Activated CD4-positive, CD25-positive, alpha-beta regulatory T cell treated with anti-CD3 and anti-CD28 coated beads, Interleukin-2, amount 50 U/mL, for 72 hours (primary cell): ENCODE measurements at regions not wholly inside any gene's neighbourhood (a gene's known extent, or its start where the extent isn't known, plus 50 kb on each side); places are given as distances from the start of the nearest gene placed in this dataset.

ENCODE experiments used
- DNase-seq: peaks from one replicate; pipeline ENCODE4 v3.0.0; 2021

DNA sequence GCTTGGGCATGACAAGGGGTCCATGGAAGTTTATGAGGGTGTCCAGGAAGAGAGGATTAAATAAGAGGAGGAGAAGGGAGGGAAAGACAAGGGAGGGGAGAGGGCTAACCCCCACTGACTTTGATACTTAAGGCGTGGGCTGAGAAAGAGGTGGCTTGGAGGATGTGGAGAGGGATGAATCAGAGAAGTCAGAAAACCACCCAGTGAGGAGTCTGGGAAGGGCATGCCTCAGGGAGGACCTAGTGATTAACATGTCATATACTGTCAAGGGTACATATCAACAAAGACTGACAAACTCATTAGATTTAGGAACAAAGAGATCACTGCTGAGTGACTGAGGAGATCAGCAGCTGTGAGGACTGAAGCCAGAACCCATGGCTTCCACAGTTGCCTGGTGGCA is 145.4 kb downstream of the IRX5 start:
- no peak for DNase-seq

GRCh38 chr16:55077266-55077665 is 146.6 kb downstream of the IRX5 start:
- no peak for DNase-seq

DNA sequence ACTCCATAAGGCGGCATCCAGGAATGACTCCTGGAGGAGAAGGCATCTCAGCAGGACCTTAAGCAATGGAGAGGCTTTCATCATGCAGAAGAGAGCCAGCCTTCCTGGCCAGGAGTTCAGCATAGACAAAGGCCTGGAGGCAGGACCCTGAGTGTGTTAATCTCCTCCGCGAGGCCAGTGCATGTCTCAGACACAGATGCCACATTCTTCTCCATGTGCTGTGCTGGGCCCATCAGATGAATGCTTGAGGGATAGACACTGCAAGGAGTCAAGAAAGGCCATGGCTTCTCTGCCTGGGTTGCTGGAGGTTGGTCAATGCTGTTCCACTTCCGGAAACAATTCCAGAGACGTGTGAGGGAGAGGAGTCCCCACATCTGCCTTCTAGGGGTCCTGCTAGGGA is 147.5 kb downstream of the IRX5 start:
- DNase-seq, result no peak

GRCh38 chr16:55078699-55079410 is 148.2 kb downstream of the IRX5 start:
- no peak for DNase-seq

- DNase-seq, result no peak
Measured at GRCh38 chr16:55081622-55082590, 151.2 kb downstream of the IRX5 start.

- DNase-seq, result no peak
Measured at GRCh38 chr16:55082591-55082976, 151.9 kb downstream of the IRX5 start.

DNA sequence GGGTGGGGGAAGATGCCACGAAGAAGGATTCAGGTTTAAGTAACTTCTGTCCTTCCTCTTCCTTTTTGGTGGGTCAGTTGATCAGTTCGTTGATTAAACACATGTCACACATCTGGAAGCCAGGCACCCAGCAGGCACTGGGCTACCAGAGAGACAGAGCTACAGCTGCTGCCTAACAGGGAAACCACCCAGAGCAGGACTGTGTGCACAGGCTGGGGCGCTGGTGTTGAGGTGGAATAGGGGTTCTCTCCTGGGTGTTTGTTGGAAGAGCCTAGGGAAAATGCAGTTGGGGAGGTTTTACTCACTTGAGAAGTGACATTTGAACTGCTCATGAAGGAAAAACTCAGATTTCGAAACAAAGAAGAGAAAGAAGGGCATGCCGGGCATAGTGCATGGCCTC is 152.4 kb downstream of the IRX5 start:
- no peak for DNase-seq

DNA sequence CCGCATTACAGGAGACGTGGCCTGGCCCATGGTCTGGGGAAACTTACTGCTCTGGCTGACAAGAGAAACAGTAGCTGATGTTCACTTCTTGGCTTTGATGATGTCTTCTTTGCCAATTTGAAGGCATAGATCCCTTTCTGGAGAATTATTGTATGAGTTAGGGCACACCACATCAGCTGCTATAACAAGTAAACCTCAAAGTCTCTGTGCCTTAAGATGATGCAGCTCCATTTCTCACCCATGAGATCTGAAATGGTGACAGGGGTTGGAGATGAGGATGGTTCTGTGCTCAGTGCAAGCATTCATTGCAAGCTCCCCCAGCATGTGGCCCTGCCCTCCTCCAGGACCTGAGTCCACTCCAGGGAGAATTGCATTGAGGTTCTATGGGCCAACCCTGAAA is 157.4 kb downstream of the IRX5 start:
- no peak for DNase-seq

DNA sequence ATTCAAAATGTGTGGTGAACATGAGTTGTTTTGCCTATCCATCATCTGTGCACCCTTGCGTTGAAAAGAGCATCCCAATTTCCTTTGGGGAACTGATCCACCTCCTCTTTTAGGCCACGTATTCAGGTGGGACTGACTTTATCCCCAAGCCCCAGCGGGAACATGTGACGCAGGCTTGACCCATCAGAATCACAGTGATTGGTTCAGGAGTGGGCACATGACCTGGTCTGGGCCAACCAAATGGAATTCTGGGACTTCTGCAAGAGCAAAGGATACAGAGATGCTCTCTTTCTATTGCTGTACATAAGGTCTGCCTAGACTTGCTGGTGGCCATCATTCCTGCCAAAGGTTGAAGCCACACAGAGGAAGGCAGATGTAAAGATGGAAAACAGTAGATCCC is 158.9 kb downstream of the IRX5 start:
- DNase-seq, result no peak

DNA sequence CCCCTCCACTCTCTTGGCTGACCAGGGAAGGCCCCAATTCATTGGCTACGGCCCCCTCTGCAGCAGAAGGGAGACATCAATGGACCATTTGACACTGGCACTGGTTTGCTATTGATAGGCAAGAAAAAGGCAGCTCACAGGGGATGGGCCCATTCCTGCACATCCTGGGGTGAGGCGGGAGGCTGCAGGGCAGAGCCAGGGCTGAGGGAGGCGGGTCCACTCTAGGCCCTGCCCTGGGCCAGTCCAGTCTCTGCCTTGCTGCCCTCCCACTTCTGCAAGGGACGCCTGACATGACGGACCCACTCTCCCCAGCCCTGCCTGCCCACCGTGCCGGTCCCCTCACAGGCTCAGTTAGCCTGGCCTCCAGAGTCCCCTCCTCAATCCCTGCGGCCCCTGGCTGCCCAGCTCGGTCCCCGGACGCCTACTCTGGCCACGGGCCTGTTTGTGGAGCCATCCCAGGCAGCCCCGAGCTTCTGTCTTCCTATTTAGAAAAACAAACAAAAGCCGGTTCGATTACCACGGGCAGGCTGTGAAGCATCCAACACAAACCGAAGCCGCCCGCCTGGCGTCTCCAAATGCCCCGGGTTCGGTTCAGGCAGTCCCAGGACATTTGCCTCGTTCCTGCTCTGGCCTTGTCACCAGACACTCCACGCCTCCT is 160.7 kb downstream of the IRX5 start:
- DNase-seq, result no peak

GRCh38 chr16:55091871-55092230 is 161.2 kb downstream of the IRX5 start:
- no peak for DNase-seq

DNA sequence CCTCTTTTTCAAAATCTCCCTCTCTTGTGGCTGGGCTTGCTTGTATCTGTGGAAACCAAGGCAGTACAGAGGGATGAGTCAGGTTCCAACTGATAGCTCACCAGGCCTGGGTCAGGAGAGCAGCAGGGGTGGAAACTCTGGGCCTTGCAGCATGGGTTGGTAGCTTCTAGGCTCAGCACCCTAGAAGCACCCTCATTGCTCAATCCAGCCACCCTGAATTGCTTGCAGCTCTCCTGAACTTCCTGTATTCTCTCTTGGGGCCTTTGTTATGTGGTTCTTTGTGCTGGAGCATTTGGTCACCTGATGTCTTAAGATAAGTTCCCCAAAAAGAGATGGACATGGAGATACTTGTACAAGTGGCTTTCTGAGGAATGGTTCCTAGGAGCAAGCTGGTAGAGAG is 169.4 kb downstream of the IRX5 start:
- no peak for DNase-seq

DNA sequence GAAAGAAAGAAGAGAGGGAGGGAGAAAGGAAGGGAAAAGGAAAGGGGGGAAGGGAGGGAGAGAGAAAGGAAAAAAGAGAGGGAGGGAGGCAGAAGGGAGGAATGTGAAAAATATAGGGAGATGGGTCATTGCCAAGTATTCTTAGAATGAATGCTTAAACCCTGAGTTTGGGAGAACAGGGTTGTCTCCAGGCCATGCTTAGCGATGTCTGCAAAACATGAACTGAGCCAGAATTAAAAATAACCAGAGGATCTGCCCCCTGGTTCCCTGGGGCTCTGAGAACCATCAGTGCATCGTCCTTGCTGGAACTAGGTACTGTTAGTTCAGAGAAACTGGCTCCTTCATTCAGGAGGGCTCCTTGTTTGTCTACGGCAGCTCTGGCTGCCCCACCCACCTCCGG is 170.4 kb downstream of the IRX5 start:
- DNase-seq, result no peak

- DNase-seq, result no peak
Measured at GRCh38 chr16:55102077-55102476, 171.4 kb downstream of the IRX5 start.

GRCh38 chr16:55102531-55102930 is 171.9 kb downstream of the IRX5 start:
- DNase-seq, result no peak

- no peak for DNase-seq
Measured at GRCh38 chr16:55107851-55108250, 177.2 kb downstream of the IRX5 start.

DNA sequence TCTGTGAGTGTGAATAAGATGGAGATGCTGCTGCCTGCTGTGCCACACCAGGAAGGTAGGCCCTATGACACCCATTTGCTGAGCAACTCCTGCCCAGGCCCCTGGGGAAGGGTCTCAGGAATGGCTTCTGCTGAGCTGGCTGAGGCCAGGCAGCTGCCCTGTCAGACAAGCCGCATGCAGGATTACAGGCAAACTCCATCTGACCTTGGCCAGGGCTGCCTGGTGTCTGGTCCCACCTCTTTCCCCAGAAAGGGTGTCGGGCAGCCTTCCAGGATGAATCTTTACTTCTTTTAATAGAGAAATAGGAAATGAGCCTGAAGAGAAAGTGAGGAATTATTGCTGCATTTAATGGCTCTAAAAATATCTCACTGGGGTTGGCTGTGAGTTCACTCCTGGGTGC is 182.5 kb downstream of the IRX5 start:
- DNase-seq, result no peak

- DNase-seq, result no peak
Measured at GRCh38 chr16:55115506-55115905, 184.8 kb downstream of the IRX5 start.

DNA sequence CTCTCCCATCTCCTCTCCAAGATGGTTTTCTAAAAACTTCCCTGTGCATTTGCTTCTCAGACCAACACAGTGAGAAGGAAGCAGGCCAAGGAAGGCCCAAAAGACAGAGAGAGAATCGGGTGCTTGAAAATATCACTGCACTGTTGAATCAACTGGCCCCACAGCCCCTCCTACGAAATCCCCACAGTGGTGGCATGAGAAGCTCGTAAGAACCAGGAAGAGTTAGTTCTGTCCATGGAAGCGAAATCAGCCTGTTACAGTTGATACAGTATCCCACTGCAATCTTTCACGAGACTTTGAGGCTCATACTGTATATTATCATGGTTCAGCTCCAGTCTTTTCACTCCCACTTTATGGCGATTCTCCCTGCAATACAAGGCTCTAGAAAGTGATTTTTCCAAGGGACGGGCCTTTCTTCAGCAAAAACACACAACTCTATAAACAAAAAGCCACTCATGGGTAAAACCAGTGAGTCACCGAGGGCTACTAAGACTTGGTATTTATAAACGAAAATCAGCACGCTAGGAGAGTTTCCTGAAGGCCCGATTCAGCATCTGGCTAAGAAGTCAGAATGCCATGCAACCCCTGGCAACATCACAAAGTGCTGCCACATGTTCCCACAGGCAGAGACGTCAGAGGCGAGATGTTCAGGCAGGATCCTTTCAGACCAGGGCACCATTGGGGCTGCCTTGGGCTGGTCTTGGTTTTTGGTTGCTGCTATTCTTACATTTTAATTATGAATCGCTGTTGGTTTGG is 185.7 kb downstream of the IRX5 start:
- no peak for DNase-seq

GRCh38 chr16:55118701-55119260 is 188.1 kb downstream of the IRX5 start:
- DNase-seq, result no peak

DNA sequence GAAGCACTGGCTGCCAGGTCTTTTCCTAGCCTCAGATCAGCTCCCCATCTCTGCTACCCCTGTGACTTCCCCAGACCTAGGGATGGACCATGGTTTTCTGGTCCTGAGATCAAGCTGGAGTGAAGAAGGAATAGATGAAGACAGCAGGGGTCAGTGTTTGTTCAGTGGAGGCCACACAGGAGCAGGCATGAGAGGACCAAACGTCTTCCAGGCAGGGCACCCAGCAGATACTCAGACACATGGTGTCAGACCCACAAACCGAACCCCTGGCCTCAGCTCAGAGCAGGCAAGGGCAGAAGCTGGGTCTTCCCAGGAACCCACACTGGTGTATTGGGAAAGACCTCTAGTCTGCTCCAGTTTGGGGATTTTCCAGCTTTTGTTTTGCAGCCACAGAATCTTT is 189.7 kb downstream of the IRX5 start:
- DNase-seq, result no peak

DNA sequence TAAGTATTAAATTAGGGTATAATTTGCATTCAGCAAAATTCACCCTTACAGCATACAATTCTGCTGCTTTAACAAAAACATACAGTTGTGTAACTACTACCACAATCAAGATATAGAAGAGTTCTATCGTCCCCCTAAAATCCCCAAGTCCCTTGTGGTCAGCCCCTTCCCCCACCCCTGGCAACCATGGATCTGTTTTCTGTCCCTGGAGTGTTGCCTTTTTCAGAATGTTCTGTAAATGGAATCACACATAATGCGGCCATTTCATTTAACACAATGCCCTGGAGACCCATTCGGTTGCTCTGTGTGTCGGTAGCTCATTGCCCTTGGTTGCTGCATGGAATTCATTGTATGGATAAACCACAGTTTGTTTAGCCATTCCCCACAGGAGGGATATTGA is 190.2 kb downstream of the IRX5 start:
- no peak for DNase-seq

DNA sequence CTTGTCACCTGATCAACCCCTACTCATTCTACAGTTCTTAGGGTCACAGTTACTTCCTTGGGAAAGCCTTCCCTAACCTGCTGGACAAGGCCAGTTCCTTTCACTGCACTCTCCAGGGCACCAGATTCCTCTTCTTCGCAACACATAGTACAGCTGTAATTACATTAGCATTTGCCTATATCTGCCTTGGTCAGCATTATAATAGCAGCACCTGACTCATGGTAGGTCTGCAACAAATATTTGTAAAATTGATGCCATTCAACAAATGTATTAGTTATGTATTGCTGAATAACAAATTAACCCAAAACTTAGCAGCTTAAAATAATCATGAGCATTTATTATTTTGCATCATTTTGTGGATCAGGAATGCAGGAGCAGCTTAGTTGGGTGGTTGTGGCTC is 193.0 kb downstream of the IRX5 start:
- no peak for DNase-seq
